Fibroblast of peridontal ligament (primary cell): ENCODE measurements at regions not wholly inside any gene's neighbourhood (a gene's known extent, or its start where the extent isn't known, plus 50 kb on each side); places are given as distances from the start of the nearest gene placed in this dataset.
"Not testable (repeated sequence)": the region's sequence is repeated elsewhere in the genome, so short reads cannot be mapped to it uniquely, and the experiment has no call there.

Source experiments
- DNase-seq: peaks from one replicate; pipeline ENCODE4 v3.0.0-alpha.2; 2010; ENCODE audit errors: extremely low read depth

GRCh38 chr7:6938284-6938683 lies 112.2 kb upstream of the CCZ1B start:
- not testable (repeated sequence) for DNase-seq

- DNase-seq: not testable (repeated sequence)
Measured at GRCh38 chr7:6939126-6939525, 113.1 kb upstream of the CCZ1B start.

- DNase-seq: not testable (repeated sequence)
Measured at GRCh38 chr7:6939896-6940295, 113.8 kb upstream of the CCZ1B start.

- DNase-seq: not testable (repeated sequence)
Measured at GRCh38 chr7:6946873-6947272, 120.8 kb upstream of the CCZ1B start.

GRCh38 chr7:6950231-6950630 lies 124.2 kb upstream of the CCZ1B start:
- not testable (repeated sequence) for DNase-seq

- DNase-seq: not testable (repeated sequence)
Measured at GRCh38 chr7:6951553-6951952, 125.5 kb upstream of the CCZ1B start.

- DNase-seq: not testable (repeated sequence)
Measured at GRCh38 chr7:6953138-6953797, 127.2 kb upstream of the CCZ1B start.

GRCh38 chr7:6953798-6954181 lies 127.7 kb upstream of the CCZ1B start:
- not testable (repeated sequence) for DNase-seq

GRCh38 chr7:6955385-6955784 lies 129.3 kb upstream of the CCZ1B start:
- not testable (repeated sequence) for DNase-seq

- not testable (repeated sequence) for DNase-seq
Measured at GRCh38 chr7:6955990-6956566, 130.0 kb upstream of the CCZ1B start.

GRCh38 chr7:6958371-6958770 lies 132.3 kb upstream of the CCZ1B start:
- not testable (repeated sequence) for DNase-seq

GRCh38 chr7:6959942-6960341 lies 133.9 kb upstream of the CCZ1B start:
- not testable (repeated sequence) for DNase-seq

- not testable (repeated sequence) for DNase-seq
Measured at GRCh38 chr7:6962871-6963270, 136.8 kb upstream of the CCZ1B start.

- peak; percentile 1 for DNase-seq
Measured at GRCh38 chr7:6965051-6965450, 139.0 kb upstream of the CCZ1B start.

GRCh38 chr7:6970180-6970579 lies 144.1 kb upstream of the CCZ1B start:
- not testable (repeated sequence) for DNase-seq

GRCh38 chr7:6974876-6975275 lies 148.8 kb upstream of the CCZ1B start:
- not testable (repeated sequence) for DNase-seq

- DNase-seq: not testable (repeated sequence)
Measured at GRCh38 chr7:6975346-6975745, 149.3 kb upstream of the CCZ1B start.

GRCh38 chr7:6977368-6977767 lies 151.3 kb upstream of the CCZ1B start:
- DNase-seq: not testable (repeated sequence)

GRCh38 chr7:6978326-6978725 lies 152.3 kb upstream of the CCZ1B start:
- DNase-seq: not testable (repeated sequence)

GRCh38 chr7:6979456-6979855 lies 153.4 kb upstream of the CCZ1B start:
- not testable (repeated sequence) for DNase-seq

GRCh38 chr7:6982375-6982774 lies 156.3 kb upstream of the CCZ1B start:
- DNase-seq: not testable (repeated sequence)

GRCh38 chr7:6986892-6987291 lies 160.8 kb upstream of the CCZ1B start:
- DNase-seq: not testable (repeated sequence)

- DNase-seq: not testable (repeated sequence)
Measured at GRCh38 chr7:6988608-6989007, 162.5 kb upstream of the CCZ1B start.
